ENCODE measurements at regions not wholly inside any gene's neighbourhood (a gene's known extent, or its start where the extent isn't known, plus 50 kb on each side); places are given as distances from the start of the nearest gene placed in this dataset.

DNA sequence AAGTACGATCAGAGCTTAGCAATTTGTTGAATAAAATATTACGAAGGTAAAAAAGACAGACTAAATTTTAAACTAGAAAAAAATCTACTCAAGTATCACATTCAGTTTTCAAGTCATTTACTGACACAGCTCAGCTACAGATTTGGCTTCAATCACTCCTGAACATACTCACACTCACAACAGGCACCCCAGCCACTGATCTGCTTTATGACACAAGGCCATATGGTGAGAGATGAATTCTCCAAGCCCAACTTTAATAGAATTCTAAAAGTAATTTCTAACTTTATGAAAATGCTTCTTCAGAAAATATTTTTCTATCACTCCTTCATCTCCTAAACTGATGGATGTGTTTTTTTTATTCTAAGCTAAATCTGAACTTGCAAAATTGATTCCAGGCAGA, 337.1 kb downstream of the HHIPL2 start:
- TF ChIP-seq, protein P1, sequence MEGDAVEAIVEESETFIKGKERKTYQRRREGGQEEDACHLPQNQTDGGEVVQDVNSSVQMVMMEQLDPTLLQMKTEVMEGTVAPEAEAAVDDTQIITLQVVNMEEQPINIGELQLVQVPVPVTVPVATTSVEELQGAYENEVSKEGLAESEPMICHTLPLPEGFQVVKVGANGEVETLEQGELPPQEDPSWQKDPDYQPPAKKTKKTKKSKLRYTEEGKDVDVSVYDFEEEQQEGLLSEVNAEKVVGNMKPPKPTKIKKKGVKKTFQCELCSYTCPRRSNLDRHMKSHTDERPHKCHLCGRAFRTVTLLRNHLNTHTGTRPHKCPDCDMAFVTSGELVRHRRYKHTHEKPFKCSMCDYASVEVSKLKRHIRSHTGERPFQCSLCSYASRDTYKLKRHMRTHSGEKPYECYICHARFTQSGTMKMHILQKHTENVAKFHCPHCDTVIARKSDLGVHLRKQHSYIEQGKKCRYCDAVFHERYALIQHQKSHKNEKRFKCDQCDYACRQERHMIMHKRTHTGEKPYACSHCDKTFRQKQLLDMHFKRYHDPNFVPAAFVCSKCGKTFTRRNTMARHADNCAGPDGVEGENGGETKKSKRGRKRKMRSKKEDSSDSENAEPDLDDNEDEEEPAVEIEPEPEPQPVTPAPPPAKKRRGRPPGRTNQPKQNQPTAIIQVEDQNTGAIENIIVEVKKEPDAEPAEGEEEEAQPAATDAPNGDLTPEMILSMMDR (IDR thresholded peaks at IDR 0.05), result no peak
- TF ChIP-seq POLR2A (IDR thresholded peaks at IDR 0.05), result no peak
